Astrocyte (in vitro differentiated cells and primary cell): ENCODE measurements at regions not wholly inside any gene's neighbourhood (a gene's known extent, or its start where the extent isn't known, plus 50 kb on each side); places are given as distances from the start of the nearest gene placed in this dataset.

Experiments
- EZH2 ChIP-seq: IDR thresholded peaks from 2 replicates; pipeline ENCODE4 v1.6.1; 2012; ENCODE audit warnings: mild to moderate bottlenecking, low read length, inconsistent platforms; ENCODE audit not compliant: insufficient read depth
- TF ChIP-seq, protein P1 (sequence below): IDR thresholded peaks from 2 replicates; pipeline ENCODE4 v1.5.1; 2011; ENCODE audit warnings: low read depth, mild to moderate bottlenecking, inconsistent platforms, low read length, moderate library complexity; ENCODE audit not compliant: insufficient read depth

DNA sequence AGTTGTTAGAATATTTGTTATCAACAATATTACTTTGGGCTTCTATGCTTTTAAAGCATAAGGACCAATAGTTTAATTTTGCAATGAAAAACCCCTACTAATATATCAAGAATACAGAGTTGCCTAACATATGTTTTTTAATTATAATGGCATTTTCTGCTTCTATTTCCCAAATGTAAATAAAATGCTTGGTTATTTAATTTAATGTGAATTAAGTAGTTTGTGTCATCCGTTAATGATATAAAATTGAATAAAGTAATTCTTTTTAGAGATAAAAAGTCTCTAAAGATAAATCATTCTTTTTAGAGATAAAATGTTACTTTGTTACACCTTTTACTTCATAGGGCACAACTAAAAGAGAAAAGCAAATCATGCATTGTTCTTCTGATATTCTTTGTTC is 583.7 kb upstream of the ADGRL2 start:
- TF ChIP-seq EZH2: no peak
- TF ChIP-seq, protein P1, sequence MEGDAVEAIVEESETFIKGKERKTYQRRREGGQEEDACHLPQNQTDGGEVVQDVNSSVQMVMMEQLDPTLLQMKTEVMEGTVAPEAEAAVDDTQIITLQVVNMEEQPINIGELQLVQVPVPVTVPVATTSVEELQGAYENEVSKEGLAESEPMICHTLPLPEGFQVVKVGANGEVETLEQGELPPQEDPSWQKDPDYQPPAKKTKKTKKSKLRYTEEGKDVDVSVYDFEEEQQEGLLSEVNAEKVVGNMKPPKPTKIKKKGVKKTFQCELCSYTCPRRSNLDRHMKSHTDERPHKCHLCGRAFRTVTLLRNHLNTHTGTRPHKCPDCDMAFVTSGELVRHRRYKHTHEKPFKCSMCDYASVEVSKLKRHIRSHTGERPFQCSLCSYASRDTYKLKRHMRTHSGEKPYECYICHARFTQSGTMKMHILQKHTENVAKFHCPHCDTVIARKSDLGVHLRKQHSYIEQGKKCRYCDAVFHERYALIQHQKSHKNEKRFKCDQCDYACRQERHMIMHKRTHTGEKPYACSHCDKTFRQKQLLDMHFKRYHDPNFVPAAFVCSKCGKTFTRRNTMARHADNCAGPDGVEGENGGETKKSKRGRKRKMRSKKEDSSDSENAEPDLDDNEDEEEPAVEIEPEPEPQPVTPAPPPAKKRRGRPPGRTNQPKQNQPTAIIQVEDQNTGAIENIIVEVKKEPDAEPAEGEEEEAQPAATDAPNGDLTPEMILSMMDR: no peak
